Prostate gland (tissue), 2 donors: ENCODE measurements at regions not wholly inside any gene's neighbourhood (a gene's known extent, or its start where the extent isn't known, plus 50 kb on each side); places are given as distances from the start of the nearest gene placed in this dataset.

Experiments used
- DNase-seq: peaks from one replicate; pipeline ENCODE4 v3.0.0-alpha.2; 2019; ENCODE audit warnings: low spot score
- H3K27ac ChIP-seq, 2 donors: fragments of 200-600 bp; sonication (generic); 2 replicates each; pipeline ENCODE4 v1.5.1; 2017 to 2019
- H3K27me3 ChIP-seq: fragments of 200-600 bp; sonication (generic); replicated peaks from 2 replicates; pipeline ENCODE4 v1.5.1; 2019; ENCODE audit not compliant: insufficient read depth
- H3K36me3 ChIP-seq, 2 donors: fragments of 200-600 bp; sonication (generic); 1 replicate in 1 of 2; 2 replicates in 1 of 2; pipeline versions ENCODE4 v1.5.1 to v1.8.1; 2017 to 2019
- H3K4me1 ChIP-seq: fragments of 200-600 bp; sonication (generic); replicated peaks from 2 replicates; pipeline ENCODE4 v1.5.1; 2019
- H3K4me3 ChIP-seq, 2 donors: fragments of 200-600 bp; sonication (generic); 2 replicates each; pipeline ENCODE4 v1.5.1; 2017 to 2019
- H3K9me3 ChIP-seq: fragments of 200-600 bp; sonication (generic); 2 replicates; pipeline ENCODE4 v1.5.1; 2017
- POLR2A ChIP-seq: fragments of 450-650 bp; IDR thresholded peaks from one replicate; pipeline ENCODE4 v1.6.1; 2016; ENCODE audit warnings: antibody characterized with exemption, mild to moderate bottlenecking
- POLR2AphosphoS5 ChIP-seq: sonication (generic); formaldehyde crosslinking; IDR thresholded peaks from one replicate; pipeline ENCODE4 v1.6.1; 2017; ENCODE audit warnings: antibody characterized with exemption
- WGBS: methylation state at CpG from one replicate; pipeline ENCODE4 v1.1.5; 2018; 5-methylcytosine and 5-hydroxymethylcytosine counted together
- intact Hi-C: fragments of 100-400 bp; cut with DNase I; formaldehyde crosslinking; loops from one replicate; pipeline ENCODE4 v1.14.2; 2022
- TF ChIP-seq, protein P1 (sequence below), 4 experiments: fragments of 200-600 bp in 2 of 4; fragments of 450-650 bp in 2 of 4; sonication (generic) in 2 of 4; IDR thresholded peaks; 1 replicate in 3 of 4; 2 replicates in 1 of 4; pipeline ENCODE4 v1.5.1; 2016 to 2019; ENCODE audit warnings: antibody characterized with exemption in 4 of 4, mild to moderate bottlenecking in 2 of 4, moderate library complexity in 2 of 4

DNA sequence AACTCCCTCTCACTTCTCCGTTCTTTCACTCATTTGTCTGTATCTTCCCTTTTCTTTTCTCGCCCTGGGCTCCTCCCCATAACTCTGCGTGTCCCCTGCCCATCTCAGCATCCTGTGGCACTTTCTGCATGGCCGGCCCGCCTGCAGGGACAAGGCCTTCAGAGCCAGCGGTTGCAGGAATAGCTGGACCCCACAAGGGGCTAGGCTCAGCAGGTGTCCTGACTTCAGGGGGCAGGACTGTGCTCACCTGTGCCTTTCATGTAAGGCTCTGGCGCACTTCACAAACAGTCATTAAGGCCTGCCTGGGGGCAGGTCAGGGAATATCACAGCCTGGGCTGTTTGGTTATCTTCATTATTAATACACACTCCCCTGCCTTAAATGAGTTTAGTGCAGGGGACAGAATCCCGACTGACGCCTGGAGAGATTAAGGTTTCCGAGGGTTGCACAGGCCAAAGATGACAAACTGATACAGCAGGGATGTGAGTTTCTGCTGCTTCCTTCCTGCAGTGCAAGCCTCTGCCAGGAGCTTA, 768.8 kb upstream of the TBX3 start:
- H3K27ac ChIP-seq, result no peak overlapping the region
- 93% methylated on average over 10 of the region's 10 CpGs for WGBS
- H3K9me3 ChIP-seq, result no peaks in the 10 kb centered on the region
- H3K36me3 ChIP-seq, result no peaks in the 10 kb centered on the region
- DNase-seq, result no peak
- TF ChIP-seq POLR2A (no peak), POLR2AphosphoS5 (no peak)
- TF ChIP-seq, protein P1, sequence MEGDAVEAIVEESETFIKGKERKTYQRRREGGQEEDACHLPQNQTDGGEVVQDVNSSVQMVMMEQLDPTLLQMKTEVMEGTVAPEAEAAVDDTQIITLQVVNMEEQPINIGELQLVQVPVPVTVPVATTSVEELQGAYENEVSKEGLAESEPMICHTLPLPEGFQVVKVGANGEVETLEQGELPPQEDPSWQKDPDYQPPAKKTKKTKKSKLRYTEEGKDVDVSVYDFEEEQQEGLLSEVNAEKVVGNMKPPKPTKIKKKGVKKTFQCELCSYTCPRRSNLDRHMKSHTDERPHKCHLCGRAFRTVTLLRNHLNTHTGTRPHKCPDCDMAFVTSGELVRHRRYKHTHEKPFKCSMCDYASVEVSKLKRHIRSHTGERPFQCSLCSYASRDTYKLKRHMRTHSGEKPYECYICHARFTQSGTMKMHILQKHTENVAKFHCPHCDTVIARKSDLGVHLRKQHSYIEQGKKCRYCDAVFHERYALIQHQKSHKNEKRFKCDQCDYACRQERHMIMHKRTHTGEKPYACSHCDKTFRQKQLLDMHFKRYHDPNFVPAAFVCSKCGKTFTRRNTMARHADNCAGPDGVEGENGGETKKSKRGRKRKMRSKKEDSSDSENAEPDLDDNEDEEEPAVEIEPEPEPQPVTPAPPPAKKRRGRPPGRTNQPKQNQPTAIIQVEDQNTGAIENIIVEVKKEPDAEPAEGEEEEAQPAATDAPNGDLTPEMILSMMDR (IDR thresholded peaks at IDR 0.05), result no peak
- no peaks in the 10 kb centered on the region for H3K27me3 ChIP-seq
- no peaks in the 10 kb centered on the region for H3K4me1 ChIP-seq
- intact Hi-C loops, result no loop called here
- H3K4me3 ChIP-seq, result no peak overlapping the region

DNA sequence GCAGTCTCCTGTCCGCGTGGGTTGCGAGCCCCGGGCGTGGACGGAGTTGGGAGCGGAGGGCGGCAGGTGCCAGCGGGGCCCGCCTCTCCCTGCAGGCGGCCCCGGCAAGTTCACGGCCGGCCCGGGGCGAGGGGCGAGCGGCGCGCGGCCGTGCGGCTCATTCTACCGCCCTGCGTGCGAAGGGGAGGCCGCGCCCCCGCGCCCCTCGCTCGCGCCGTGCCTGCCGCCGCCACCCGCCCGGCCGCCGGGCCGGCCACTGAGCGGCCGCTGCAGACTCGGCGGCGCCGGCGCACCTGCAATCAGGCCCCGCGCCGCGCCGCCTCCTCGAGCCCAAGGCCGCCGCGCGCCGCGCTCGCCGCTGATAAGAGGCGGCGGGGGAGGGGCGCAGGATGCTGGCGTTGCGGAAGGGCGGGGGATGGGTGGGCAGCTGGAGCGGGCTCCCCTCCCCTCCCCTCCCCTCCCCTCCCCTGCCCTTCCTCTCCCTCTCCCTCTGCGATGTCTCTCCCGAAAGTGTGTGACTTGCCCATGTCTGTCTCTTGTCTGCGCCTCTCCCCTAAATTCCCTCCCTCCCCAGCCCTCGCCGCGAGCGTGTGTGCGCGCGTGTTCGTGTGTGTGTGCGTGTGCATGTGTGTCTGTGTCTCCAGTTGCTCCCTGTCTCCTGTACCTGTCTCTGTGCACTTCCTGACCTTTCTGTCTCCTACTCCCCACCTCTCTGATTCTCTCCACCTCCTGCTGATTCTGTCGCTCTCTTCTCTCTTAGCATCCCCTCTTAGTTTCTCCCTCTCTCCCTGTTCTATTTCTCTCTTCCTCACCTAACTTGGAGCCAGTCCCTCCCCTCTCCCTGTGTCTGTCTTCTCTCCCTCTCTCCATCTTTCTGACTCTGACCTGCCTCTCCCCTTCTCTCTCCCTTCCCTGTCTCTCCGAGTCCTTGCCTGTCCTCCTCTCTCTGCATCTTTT, 768.1 kb upstream of the TBX3 start:
- Histone ChIP-seq H3K27me3 (no peaks in the 10 kb centered on the region), H3K9me3 (no peaks in the 10 kb centered on the region), H3K4me1 (no peaks in the 10 kb centered on the region), H3K4me3 (peak overlapping the region; percentile 21), H3K36me3 (no peaks in the 10 kb centered on the region), H3K27ac (no peak overlapping the region)
- WGBS, result 3% methylated on average over 81 of the region's 83 CpGs
- TF ChIP-seq POLR2A (no peak), POLR2AphosphoS5 (no peak)
- TF ChIP-seq, protein P1 (IDR thresholded peaks at IDR 0.05), result no peak
- DNase-seq, result no peak
- intact Hi-C loops, result no loop called here

DNA sequence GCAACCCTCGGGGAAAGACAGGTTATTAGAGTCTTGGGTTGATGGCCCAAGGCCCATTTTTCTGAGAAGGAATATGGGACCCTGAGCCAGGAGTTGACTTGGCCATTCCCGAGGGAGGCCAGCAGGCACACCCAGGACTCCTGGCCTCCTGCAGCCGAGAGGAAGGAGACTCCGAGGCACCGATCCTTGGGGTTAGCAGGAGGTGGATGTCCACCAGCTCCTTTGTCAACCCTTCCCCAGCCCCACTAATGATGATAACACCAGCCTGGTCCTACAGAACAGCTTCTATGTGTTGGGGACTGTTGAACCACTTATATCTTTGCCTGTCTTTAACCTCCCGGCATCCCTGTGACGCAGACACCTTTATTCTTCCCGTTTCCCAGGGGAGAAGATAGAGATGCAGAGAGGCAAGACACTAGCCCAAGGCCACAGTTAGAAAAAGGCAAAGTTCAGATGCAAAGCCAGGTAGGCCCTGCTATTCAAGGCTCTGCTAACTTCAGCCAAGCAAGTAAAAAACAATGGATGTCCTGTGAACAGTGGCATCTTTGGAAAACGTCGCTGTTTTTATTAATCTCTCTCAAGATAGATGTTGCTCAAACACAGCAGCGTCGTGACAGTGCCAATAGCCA, 767.3 kb upstream of the TBX3 start:
- WGBS, result 66% methylated on average over 12 of the region's 12 CpGs
- intact Hi-C loops, result no loop called here
- no peaks in the 10 kb centered on the region for H3K36me3 ChIP-seq
- no peak overlapping the region for H3K27ac ChIP-seq
- H3K9me3 ChIP-seq, result no peaks in the 10 kb centered on the region
- TF ChIP-seq POLR2A (no peak), POLR2AphosphoS5 (no peak)
- TF ChIP-seq, protein P1 (IDR thresholded peaks at IDR 0.05), result no peak
- H3K27me3 ChIP-seq, result no peaks in the 10 kb centered on the region
- H3K4me3 ChIP-seq, result peak overlapping the region; percentile 21
- H3K4me1 ChIP-seq, result no peaks in the 10 kb centered on the region
- DNase-seq, result no peak

GRCh38 chr12:115450710-115451109, 766.7 kb upstream of the TBX3 start:
- H3K36me3 ChIP-seq, result no peaks in the 10 kb centered on the region
- WGBS, result 97% methylated on average over 8 of the region's 8 CpGs
- intact Hi-C loops, result no loop called here
- no peak overlapping the region for H3K27ac ChIP-seq
- no peaks in the 10 kb centered on the region for H3K4me1 ChIP-seq
- TF ChIP-seq POLR2AphosphoS5, result no peak
- TF ChIP-seq, protein P1 (IDR thresholded peaks at IDR 0.05), result no peak
- no peak for TF ChIP-seq POLR2A
- H3K27me3 ChIP-seq, result no peaks in the 10 kb centered on the region
- H3K4me3 ChIP-seq, result no peak overlapping the region
- DNase-seq, result no peak
- H3K9me3 ChIP-seq, result no peaks in the 10 kb centered on the region
